Karpas-422 (cell line): ENCODE measurements at regions not wholly inside any gene's neighbourhood (a gene's known extent, or its start where the extent isn't known, plus 50 kb on each side); places are given as distances from the start of the nearest gene placed in this dataset.

Source experiments
- DNase-seq: peaks from one replicate; pipeline ENCODE4 v3.0.0-alpha.2; 2015
- H2AFZ ChIP-seq: fragments of 200-600 bp; sonication (generic); 2 replicates; pipeline ENCODE4 v1.6.1; 2014; ENCODE audit warnings: antibody characterized with exemption, low read length, mixed read lengths
- H3K27ac ChIP-seq: fragments of 200-600 bp; sonication (generic); 2 replicates; pipeline ENCODE4 v1.5.1; 2014; ENCODE audit warnings: mild to moderate bottlenecking, low read length, moderate library complexity
- H3K27me3 ChIP-seq: fragments of 200-600 bp; sonication (generic); 2 replicates; pipeline ENCODE4 v1.6.1; 2014; ENCODE audit warnings: low read length, mixed read lengths
- H3K36me3 ChIP-seq: fragments of 200-600 bp; sonication (generic); 2 replicates; pipeline ENCODE4 v1.6.1; 2014; ENCODE audit warnings: low read length, mixed read lengths; ENCODE audit not compliant: insufficient read depth
- H3K4me1 ChIP-seq: fragments of 200-600 bp; sonication (generic); 2 replicates; pipeline ENCODE4 v1.6.1; 2014; ENCODE audit warnings: mild to moderate bottlenecking, low read length, mixed read lengths
- H3K4me2 ChIP-seq: fragments of 200-600 bp; sonication (generic); 2 replicates; pipeline ENCODE4 v1.6.1; 2014; ENCODE audit warnings: low read length, low read depth, mild to moderate bottlenecking; ENCODE audit not compliant: poor library complexity, severe bottlenecking
- H3K4me3 ChIP-seq: fragments of 200-600 bp; sonication (generic); 2 replicates; pipeline ENCODE4 v1.5.1; 2014; ENCODE audit warnings: mild to moderate bottlenecking, antibody characterized with exemption, low read length, mixed read lengths
- H3K79me2 ChIP-seq: fragments of 200-600 bp; sonication (generic); 2 replicates; pipeline ENCODE4 v1.6.1; 2014; ENCODE audit warnings: mild to moderate bottlenecking, low read length, mixed read lengths
- H3K9ac ChIP-seq: fragments of 200-600 bp; sonication (generic); 2 replicates; pipeline ENCODE4 v1.6.0; 2014; ENCODE audit warnings: low read length
- H3K9me2 ChIP-seq: fragments of 200-600 bp; sonication (generic), shearing (Covaris generic); replicated peaks from 2 replicates; pipeline ENCODE4 v1.6.0; 2014; ENCODE audit warnings: mild to moderate bottlenecking, low read length, moderate library complexity; ENCODE audit not compliant: insufficient read depth
- H3K9me3 ChIP-seq: fragments of 300-700, 200-600 bp; sonication (generic); 2 replicates; pipeline ENCODE4 v1.6.1; 2014; ENCODE audit warnings: low read length, mixed read lengths
- H4K20me1 ChIP-seq: fragments of 200-600 bp; sonication (generic); 2 replicates; pipeline ENCODE4 v1.6.1; 2014; ENCODE audit warnings: mild to moderate bottlenecking, antibody characterized with exemption, low read length, low read depth; ENCODE audit not compliant: insufficient read depth

DNA sequence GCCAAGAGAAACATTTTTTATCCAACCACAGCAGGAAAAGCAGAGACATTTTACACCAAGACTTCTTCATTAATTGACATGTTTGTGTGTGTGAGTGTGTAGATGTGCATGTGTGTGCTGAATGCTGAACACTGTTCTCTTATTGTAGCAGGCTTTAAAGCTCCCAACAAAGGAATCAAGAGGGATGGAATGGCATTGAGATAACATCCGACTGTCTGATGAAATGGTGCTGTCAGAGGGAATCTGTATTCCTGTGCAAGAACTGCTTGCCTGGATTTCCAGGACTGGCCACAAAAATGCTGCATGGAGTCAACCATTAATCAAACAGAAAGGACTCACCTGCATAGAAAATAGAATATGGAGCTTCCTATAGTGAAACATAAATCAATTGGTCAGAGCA, 354.0 kb downstream of the UQCRFS1 start:
- DNase-seq, result no peak
- no peaks in the 10 kb centered on the region for H4K20me1 ChIP-seq
- H3K4me3 ChIP-seq, result no peak overlapping the region
- no peaks in the 10 kb centered on the region for H3K4me1 ChIP-seq
- no peak overlapping the region for H3K4me2 ChIP-seq
- H2AFZ ChIP-seq, result no peak overlapping the region
- no peaks in the 10 kb centered on the region for H3K9me3 ChIP-seq
- peaks cover 2% of the 10 kb centered on the region; the same call in 1 of the 2 replicates for H3K27me3 ChIP-seq
- H3K9me2 ChIP-seq, result no peaks in the 10 kb centered on the region
- H3K79me2 ChIP-seq, result no peaks in the 10 kb centered on the region
- H3K36me3 ChIP-seq, result no peaks in the 10 kb centered on the region
- H3K9ac ChIP-seq, result no peak overlapping the region
- H3K27ac ChIP-seq, result no peak overlapping the region

GRCh38 chr19:28857967-28858366, 355.0 kb downstream of the UQCRFS1 start:
- no peaks in the 10 kb centered on the region for H3K79me2 ChIP-seq

DNA sequence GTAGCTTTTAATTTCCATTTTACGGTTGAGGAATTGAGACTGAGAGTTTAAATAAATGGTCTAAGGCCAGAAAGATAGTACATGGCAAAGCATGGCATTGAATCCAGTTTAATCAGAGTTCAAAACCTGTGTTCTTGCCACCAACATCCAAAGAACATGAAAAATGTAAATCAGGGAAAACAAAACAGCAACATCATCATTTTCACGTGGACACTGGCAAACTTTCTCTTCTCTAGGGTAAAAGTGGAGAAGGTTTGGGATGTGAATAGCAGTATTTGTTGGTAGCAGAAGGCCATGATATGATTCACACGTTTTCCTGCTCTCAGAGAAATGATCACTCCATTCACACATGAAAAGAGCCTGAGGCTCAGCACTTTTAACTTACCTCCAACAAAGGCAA, 357.7 kb downstream of the UQCRFS1 start:
- no peaks in the 10 kb centered on the region for H3K36me3 ChIP-seq
- H3K9me2 ChIP-seq, result no peaks in the 10 kb centered on the region
- H3K4me3 ChIP-seq, result no peak overlapping the region
- H2AFZ ChIP-seq, result no peak overlapping the region
- H3K9me3 ChIP-seq, result no peaks in the 10 kb centered on the region
- DNase-seq, result no peak
- no peaks in the 10 kb centered on the region for H3K4me1 ChIP-seq
- H3K79me2 ChIP-seq, result no peaks in the 10 kb centered on the region
- H4K20me1 ChIP-seq, result no peaks in the 10 kb centered on the region
- no peak overlapping the region for H3K4me2 ChIP-seq
- H3K27ac ChIP-seq, result no peak overlapping the region
- H3K9ac ChIP-seq, result no peak overlapping the region
- H3K27me3 ChIP-seq, result no peaks in the 10 kb centered on the region

More at GRCh38 chr19:28857967-28858366, 355.0 kb downstream of the UQCRFS1 start:
- no peaks in the 10 kb centered on the region for H3K9me2 ChIP-seq
- H3K9me3 ChIP-seq, result no peaks in the 10 kb centered on the region
- H3K27me3 ChIP-seq, result peaks cover 2% of the 10 kb centered on the region; the same call in 1 of the 2 replicates
- H2AFZ ChIP-seq, result no peak overlapping the region
- no peaks in the 10 kb centered on the region for H4K20me1 ChIP-seq
- no peak for DNase-seq
- H3K27ac ChIP-seq, result no peak overlapping the region
- no peak overlapping the region for H3K4me3 ChIP-seq
- H3K9ac ChIP-seq, result no peak overlapping the region
- no peaks in the 10 kb centered on the region for H3K4me1 ChIP-seq
- no peaks in the 10 kb centered on the region for H3K36me3 ChIP-seq
- no peak overlapping the region for H3K4me2 ChIP-seq

GRCh38 chr19:28847468-28847867, 365.5 kb downstream of the UQCRFS1 start:
- no peak overlapping the region for H3K4me3 ChIP-seq
- no peaks in the 10 kb centered on the region for H3K27me3 ChIP-seq
- H2AFZ ChIP-seq, result no peak overlapping the region
- H3K4me1 ChIP-seq, result no peaks in the 10 kb centered on the region
- no peaks in the 10 kb centered on the region for H3K79me2 ChIP-seq
- H3K4me2 ChIP-seq, result no peak overlapping the region
- H3K27ac ChIP-seq, result no peak overlapping the region
- H4K20me1 ChIP-seq, result no peaks in the 10 kb centered on the region
- no peaks in the 10 kb centered on the region for H3K36me3 ChIP-seq
- no peak overlapping the region for H3K9ac ChIP-seq
- no peak for DNase-seq
- no peaks in the 10 kb centered on the region for H3K9me3 ChIP-seq
- H3K9me2 ChIP-seq, result no peaks in the 10 kb centered on the region

GRCh38 chr19:28846094-28846812, 366.7 kb downstream of the UQCRFS1 start:
- no peak for DNase-seq
- Histone ChIP-seq H3K27ac (no peak overlapping the region), H3K4me2 (no peak overlapping the region), H3K9me3 (no peaks in the 10 kb centered on the region), H3K9ac (no peak overlapping the region), H3K9me2 (no peaks in the 10 kb centered on the region), H3K79me2 (no peaks in the 10 kb centered on the region), H3K36me3 (no peaks in the 10 kb centered on the region), H3K4me1 (no peaks in the 10 kb centered on the region), H3K4me3 (no peak overlapping the region), H3K27me3 (no peaks in the 10 kb centered on the region), H2AFZ (no peak overlapping the region), H4K20me1 (no peaks in the 10 kb centered on the region)

GRCh38 chr19:28843761-28844492, 369.0 kb downstream of the UQCRFS1 start:
- Histone ChIP-seq H3K9ac (no peak overlapping the region), H3K9me2 (no peaks in the 10 kb centered on the region), H4K20me1 (no peaks in the 10 kb centered on the region), H2AFZ (no peak overlapping the region), H3K36me3 (no peaks in the 10 kb centered on the region), H3K4me3 (no peak overlapping the region), H3K27ac (no peak overlapping the region), H3K4me1 (no peaks in the 10 kb centered on the region), H3K79me2 (no peaks in the 10 kb centered on the region), H3K9me3 (no peaks in the 10 kb centered on the region), H3K4me2 (no peak overlapping the region), H3K27me3 (no peaks in the 10 kb centered on the region)
- no peak for DNase-seq

- no peaks in the 10 kb centered on the region for H3K36me3 ChIP-seq
- no peaks in the 10 kb centered on the region for H3K27me3 ChIP-seq
- no peak overlapping the region for H3K4me2 ChIP-seq
- no peak overlapping the region for H3K27ac ChIP-seq
- H4K20me1 ChIP-seq, result no peaks in the 10 kb centered on the region
- H3K9me3 ChIP-seq, result no peaks in the 10 kb centered on the region
- H2AFZ ChIP-seq, result no peak overlapping the region
- H3K4me1 ChIP-seq, result no peaks in the 10 kb centered on the region
- H3K9me2 ChIP-seq, result no peaks in the 10 kb centered on the region
- no peak overlapping the region for H3K9ac ChIP-seq
- H3K79me2 ChIP-seq, result no peaks in the 10 kb centered on the region
- DNase-seq, result no peak
- no peak overlapping the region for H3K4me3 ChIP-seq
Measured at GRCh38 chr19:28841531-28841930, 371.4 kb downstream of the UQCRFS1 start.

DNA sequence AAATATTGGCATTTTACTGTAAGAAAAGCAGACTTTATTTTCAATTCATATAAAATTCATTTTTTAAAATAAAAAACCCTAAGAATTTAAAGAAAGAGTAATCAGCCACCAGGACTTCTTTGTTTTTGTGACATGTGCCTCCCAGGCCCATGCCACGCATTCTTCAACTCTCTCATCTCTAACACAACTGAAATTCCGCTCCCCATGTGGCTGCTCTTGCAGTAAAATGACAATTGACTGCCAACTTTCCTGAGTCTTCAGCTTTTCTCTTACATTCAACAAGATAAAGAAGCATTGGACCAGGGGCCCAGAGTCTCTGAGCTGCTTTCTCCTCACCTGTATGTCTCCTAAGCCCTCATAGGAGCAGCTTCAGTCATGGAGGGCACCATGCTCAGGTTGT, 372.1 kb downstream of the UQCRFS1 start:
- Histone ChIP-seq H3K9me2 (no peaks in the 10 kb centered on the region), H3K4me2 (no peak overlapping the region), H4K20me1 (no peaks in the 10 kb centered on the region), H2AFZ (no peak overlapping the region), H3K36me3 (no peaks in the 10 kb centered on the region), H3K27me3 (no peaks in the 10 kb centered on the region), H3K4me3 (no peak overlapping the region), H3K27ac (no peak overlapping the region), H3K79me2 (no peaks in the 10 kb centered on the region), H3K9me3 (no peaks in the 10 kb centered on the region), H3K4me1 (no peaks in the 10 kb centered on the region), H3K9ac (no peak overlapping the region)
- DNase-seq, result no peak
